22Rv1 (cell line): ENCODE measurements at regions not wholly inside any gene's neighbourhood (a gene's known extent, or its start where the extent isn't known, plus 50 kb on each side); places are given as distances from the start of the nearest gene placed in this dataset.

Experiments used
- H3K27ac ChIP-seq: fragments of 450-650 bp; 2 replicates; pipeline ENCODE4 v1.5.1; 2017
- CTCF ChIP-seq: fragments of 450-650 bp; IDR thresholded peaks from 2 replicates; pipeline ENCODE4 v1.5.1; 2017; ENCODE audit warnings: mild to moderate bottlenecking
- ZFX ChIP-seq: fragments of 450-650 bp; IDR thresholded peaks from 2 replicates; pipeline ENCODE4 v1.6.1; 2017; ENCODE audit warnings: antibody characterized with exemption, borderline replicate concordance

GRCh38 chr14:59091404-59091803, 97.1 kb upstream of the DAAM1 start:
- TF ChIP-seq CTCF = no peak
- H3K27ac ChIP-seq = no peak overlapping the region

- H3K27ac ChIP-seq = no peak overlapping the region
- TF ChIP-seq ZFX (no peak), CTCF (no peak)
Measured at GRCh38 chr14:59091976-59092375, 96.5 kb upstream of the DAAM1 start.

GRCh38 chr14:59093902-59094301, 94.6 kb upstream of the DAAM1 start:
- TF ChIP-seq ZFX (no peak), CTCF (no peak)

GRCh38 chr14:59096303-59096702, 92.2 kb upstream of the DAAM1 start:
- H3K27ac ChIP-seq = no peak overlapping the region
- TF ChIP-seq ZFX = no peak
- no peak for TF ChIP-seq CTCF

More at GRCh38 chr14:59093902-59094301, 94.6 kb upstream of the DAAM1 start:
- no peak overlapping the region for H3K27ac ChIP-seq

GRCh38 chr14:59097681-59098080, 90.8 kb upstream of the DAAM1 start:
- TF ChIP-seq ZFX = no peak
- TF ChIP-seq CTCF = no peak
- no peak overlapping the region for H3K27ac ChIP-seq

GRCh38 chr14:59098377-59098776, 90.1 kb upstream of the DAAM1 start:
- TF ChIP-seq ZFX (no peak), CTCF (no peak)
- no peak overlapping the region for H3K27ac ChIP-seq

GRCh38 chr14:59100205-59100604, 88.3 kb upstream of the DAAM1 start:
- TF ChIP-seq ZFX (no peak), CTCF (no peak)
- no peak overlapping the region for H3K27ac ChIP-seq
